ENCODE measurements at regions not wholly inside any gene's neighbourhood (a gene's known extent, or its start where the extent isn't known, plus 50 kb on each side); places are given as distances from the start of the nearest gene placed in this dataset.

DNA sequence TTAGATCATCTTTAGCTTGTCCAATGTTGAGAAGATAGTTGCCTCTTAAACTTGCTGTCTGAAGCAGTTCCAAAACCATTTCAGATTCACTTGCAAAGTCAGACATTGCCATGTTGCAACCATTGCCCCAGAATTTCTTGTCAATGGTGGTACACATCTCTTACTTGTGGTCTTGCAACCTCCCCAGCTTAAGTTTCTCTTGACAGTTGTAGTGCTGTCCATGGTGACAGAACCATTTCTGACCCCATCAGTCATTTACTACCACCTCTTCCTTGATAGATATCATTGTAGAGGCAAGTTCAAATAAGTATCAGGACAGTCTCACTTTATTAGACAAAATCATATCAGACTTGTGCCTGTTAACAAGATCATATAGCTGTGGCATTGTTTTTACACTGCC lies 407.2 kb upstream of the HNRNPA3 start:
- H3K27me3 Mint-ChIP-seq = no peaks in the 10 kb centered on the region
- no peak overlapping the region for H3K4me3 Mint-ChIP-seq
- H3K9me3 Mint-ChIP-seq = no peaks in the 10 kb centered on the region
- no peak for DNase-seq
- H3K36me3 Mint-ChIP-seq (ENCODE audit: low read depth) = no peaks in the 10 kb centered on the region
- no peaks in the 10 kb centered on the region for H3K4me1 Mint-ChIP-seq (ENCODE audit: low read depth)
- H3K27ac Mint-ChIP-seq = no peak overlapping the region

DNA sequence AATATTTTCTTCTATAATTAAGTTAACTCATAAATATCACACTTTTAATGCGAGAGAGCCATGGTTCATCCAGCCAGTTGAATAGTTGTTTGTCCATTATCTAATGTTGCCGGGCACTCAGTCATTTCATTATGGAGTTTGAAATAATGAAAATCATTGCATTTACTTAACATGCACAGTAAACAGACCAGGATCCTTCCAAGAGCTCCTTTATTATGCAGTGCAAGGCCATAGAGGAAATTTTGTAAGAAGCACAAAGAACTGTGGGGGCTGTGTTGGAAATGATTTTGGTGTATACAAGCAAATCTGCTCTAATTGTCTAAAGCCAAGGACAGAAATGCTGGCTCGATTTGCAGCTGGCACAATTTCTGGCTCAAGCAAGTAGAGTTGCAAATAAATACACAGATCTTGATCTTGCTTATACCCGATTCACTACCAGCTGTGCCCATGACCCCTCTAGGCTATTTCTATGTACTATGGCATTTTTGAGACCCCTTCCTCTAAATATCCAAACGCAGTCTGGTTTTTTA lies 400.3 kb upstream of the HNRNPA3 start:
- Mint-ChIP-seq H3K9me3 (no peaks in the 10 kb centered on the region), H3K36me3 (ENCODE audit: low read depth) (no peaks in the 10 kb centered on the region), H3K4me3 (no peak overlapping the region), H3K27me3 (no peaks in the 10 kb centered on the region), H3K4me1 (ENCODE audit: low read depth) (peaks cover 21% of the 10 kb centered on the region), H3K27ac (no peak overlapping the region)
- DNase-seq = no peak

DNA sequence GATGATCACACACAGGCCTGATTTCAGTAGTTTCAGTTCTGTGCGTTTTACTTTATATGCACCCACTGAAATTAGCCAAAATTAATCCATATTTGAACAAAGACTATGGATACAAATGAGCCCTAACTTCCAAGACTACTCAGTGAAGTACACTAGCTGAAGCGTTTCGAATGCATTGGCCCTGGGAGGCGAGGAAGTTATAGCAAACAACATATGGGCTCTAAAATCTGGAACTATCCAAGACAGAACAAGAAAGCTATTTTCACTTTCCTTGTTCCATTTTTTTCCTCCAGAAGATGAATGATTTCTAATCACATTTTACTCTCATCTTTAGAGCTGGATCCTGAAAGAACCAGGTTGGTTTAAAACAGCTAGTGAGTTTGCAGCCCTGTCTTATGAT lies 399.4 kb upstream of the HNRNPA3 start:
- no peaks in the 10 kb centered on the region for H3K36me3 Mint-ChIP-seq (ENCODE audit: low read depth)
- no peaks in the 10 kb centered on the region for H3K9me3 Mint-ChIP-seq
- H3K4me1 Mint-ChIP-seq (ENCODE audit: low read depth) = peaks cover 22% of the 10 kb centered on the region
- no peak for DNase-seq
- H3K4me3 Mint-ChIP-seq = no peak overlapping the region
- H3K27ac Mint-ChIP-seq = no peak overlapping the region
- H3K27me3 Mint-ChIP-seq = no peaks in the 10 kb centered on the region

DNA sequence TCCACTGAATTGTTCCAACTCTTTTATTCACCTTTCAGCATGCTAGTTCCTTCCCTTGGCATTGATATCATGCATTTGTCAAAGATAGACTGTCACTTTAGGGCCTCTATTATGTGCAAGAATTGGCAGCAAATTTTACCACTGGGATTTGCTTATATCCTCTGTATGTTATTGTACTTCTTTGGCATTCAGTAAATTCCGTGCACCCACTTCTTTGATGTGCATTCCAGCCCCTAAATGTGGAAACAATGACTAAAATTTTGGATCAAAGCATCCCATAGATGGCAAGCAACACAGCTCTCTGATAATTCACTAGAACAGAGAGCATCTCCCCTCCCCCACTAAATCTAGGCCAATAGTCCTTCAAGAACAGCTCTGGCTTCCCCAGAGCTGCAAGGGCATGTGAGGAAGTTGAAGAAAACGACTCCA lies 399.0 kb upstream of the HNRNPA3 start:
- Mint-ChIP-seq H3K36me3 (ENCODE audit: low read depth) (no peaks in the 10 kb centered on the region), H3K27ac (no peak overlapping the region), H3K4me1 (ENCODE audit: low read depth) (peaks cover 24% of the 10 kb centered on the region), H3K27me3 (no peaks in the 10 kb centered on the region), H3K9me3 (no peaks in the 10 kb centered on the region), H3K4me3 (no peak overlapping the region)
- DNase-seq = no peak

DNA sequence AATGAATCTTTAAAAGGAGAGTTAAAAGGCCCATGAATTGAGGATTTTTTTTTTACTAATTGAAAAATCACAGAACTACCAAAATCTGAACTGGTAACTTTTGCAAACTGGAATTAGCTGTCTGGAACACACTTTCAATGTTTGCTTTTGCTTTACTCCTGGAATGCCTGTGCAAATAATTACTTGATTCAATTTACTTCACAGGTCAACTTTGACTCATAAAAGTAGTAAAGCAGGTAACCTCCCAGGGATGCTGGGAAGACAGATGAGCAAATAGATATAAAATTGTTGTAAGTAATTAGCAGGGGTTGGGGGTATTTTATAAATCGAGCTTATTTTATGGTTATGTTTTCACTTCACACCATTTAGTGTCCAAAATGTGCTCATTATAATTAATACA lies 398.3 kb upstream of the HNRNPA3 start:
- Mint-ChIP-seq H3K4me1 (ENCODE audit: low read depth) (peaks cover 25% of the 10 kb centered on the region), H3K36me3 (ENCODE audit: low read depth) (no peaks in the 10 kb centered on the region), H3K27me3 (no peaks in the 10 kb centered on the region), H3K4me3 (no peak overlapping the region), H3K9me3 (no peaks in the 10 kb centered on the region), H3K27ac (no peak overlapping the region)
- DNase-seq = no peak

DNA sequence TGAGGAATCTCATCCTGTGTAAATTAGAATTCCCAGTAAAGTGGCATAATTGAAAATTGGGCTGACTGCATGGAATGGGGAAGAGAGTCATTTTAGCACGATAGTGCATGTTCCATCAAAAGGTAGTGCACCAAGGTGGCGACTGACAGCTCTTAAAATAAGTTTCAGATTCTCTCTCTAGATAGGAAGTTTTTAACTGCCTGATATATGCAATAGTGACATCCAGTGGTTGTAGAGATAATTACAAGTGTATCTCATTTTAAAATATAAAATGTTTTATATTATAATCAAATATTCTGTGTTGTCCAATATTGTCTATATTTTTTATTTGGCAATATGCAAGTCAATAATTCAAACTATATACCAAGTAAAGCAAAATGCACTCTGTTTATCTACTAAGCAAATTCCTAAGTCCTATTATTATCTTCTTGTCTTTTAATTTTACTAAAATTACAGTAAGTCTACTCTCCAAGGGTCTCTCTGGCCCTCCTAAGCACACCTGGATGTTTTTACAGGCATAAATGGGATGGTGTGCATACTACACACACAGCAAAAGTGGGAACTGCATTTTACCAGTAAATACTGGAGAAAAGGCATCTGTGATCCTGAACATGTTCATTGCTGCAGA lies 397.7 kb upstream of the HNRNPA3 start:
- no peaks in the 10 kb centered on the region for H3K27me3 Mint-ChIP-seq
- H3K36me3 Mint-ChIP-seq (ENCODE audit: low read depth) = no peaks in the 10 kb centered on the region
- no peaks in the 10 kb centered on the region for H3K9me3 Mint-ChIP-seq
- DNase-seq = no peak
- no peak overlapping the region for H3K27ac Mint-ChIP-seq
- peaks cover 25% of the 10 kb centered on the region for H3K4me1 Mint-ChIP-seq (ENCODE audit: low read depth)
- H3K4me3 Mint-ChIP-seq = no peak overlapping the region

DNA sequence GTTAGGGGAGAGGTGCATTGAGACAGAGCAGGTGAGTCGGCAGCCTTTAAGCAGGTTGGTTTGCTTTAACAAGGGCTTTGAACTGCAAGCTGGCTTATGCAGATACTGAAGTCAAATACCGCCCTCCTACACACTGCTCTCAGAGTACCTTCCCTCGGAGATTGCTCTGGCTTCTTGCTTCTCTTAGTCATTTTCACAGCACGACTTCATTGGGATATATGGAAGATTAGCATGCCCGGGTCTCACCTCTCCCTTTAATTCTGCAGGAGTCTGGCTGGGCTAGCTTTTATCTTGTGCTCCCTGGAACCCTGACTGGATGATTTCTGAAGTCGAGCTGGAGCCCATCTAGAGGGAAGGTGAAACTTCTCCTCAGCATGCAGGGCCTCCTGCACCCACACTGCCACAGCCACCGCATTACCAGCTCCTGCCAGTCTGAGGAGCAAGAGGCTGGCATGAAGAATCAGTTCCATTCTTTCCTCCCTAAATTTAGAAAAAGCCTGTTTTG lies 395.5 kb upstream of the HNRNPA3 start:
- no peak overlapping the region for H3K4me3 Mint-ChIP-seq
- H3K36me3 Mint-ChIP-seq (ENCODE audit: low read depth) = no peaks in the 10 kb centered on the region
- no peaks in the 10 kb centered on the region for H3K27me3 Mint-ChIP-seq
- H3K9me3 Mint-ChIP-seq = no peaks in the 10 kb centered on the region
- H3K4me1 Mint-ChIP-seq (ENCODE audit: low read depth) = peaks cover 27% of the 10 kb centered on the region
- DNase-seq = peak; percentile 37
- peak overlapping the region; percentile 49 for H3K27ac Mint-ChIP-seq

DNA sequence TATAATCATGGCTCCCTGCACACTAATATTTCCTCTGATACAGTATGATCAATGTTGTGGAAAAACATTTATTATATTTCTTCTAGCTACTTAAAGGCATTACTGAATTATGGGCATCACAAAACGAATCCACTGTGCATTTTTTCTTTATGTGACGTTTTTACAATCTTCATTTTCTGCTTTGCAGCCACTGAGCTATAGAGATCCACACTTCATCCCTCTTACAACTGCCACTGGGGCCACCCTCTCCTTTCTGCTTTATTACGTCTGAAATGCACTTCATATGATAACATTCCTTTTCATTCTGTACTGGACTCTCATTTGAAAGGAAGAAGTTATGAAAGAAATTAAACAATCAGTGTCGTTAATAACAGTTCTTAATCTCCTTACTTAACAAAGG lies 394.5 kb upstream of the HNRNPA3 start:
- H3K9me3 Mint-ChIP-seq = no peaks in the 10 kb centered on the region
- H3K27me3 Mint-ChIP-seq = no peaks in the 10 kb centered on the region
- H3K4me3 Mint-ChIP-seq = no peak overlapping the region
- no peak for DNase-seq
- no peak overlapping the region for H3K27ac Mint-ChIP-seq
- H3K4me1 Mint-ChIP-seq (ENCODE audit: low read depth) = peaks cover 31% of the 10 kb centered on the region
- no peaks in the 10 kb centered on the region for H3K36me3 Mint-ChIP-seq (ENCODE audit: low read depth)

DNA sequence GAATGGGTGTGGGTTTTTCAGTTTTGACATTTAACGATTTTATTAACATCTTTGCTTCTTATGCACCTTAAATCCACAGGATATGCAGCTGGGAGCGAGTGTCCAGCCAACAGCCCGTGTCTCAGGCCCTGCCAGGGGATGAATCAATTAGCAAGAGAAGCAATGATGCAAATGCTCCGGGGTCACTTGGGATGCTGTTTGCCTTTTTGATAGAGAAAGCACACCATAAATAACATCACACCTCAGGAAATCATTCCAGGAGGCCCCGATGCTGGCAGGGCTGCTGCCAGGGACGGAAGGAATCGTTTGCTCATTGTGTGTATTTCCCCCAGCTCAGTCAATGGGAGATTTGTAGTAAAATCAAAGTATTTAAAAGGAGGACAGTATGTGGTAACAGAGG lies 394.0 kb upstream of the HNRNPA3 start:
- H3K27ac Mint-ChIP-seq = no peak overlapping the region
- DNase-seq = no peak
- H3K36me3 Mint-ChIP-seq (ENCODE audit: low read depth) = no peaks in the 10 kb centered on the region
- H3K27me3 Mint-ChIP-seq = no peaks in the 10 kb centered on the region
- no peaks in the 10 kb centered on the region for H3K9me3 Mint-ChIP-seq
- no peak overlapping the region for H3K4me3 Mint-ChIP-seq
- H3K4me1 Mint-ChIP-seq (ENCODE audit: low read depth) = peaks cover 35% of the 10 kb centered on the region

DNA sequence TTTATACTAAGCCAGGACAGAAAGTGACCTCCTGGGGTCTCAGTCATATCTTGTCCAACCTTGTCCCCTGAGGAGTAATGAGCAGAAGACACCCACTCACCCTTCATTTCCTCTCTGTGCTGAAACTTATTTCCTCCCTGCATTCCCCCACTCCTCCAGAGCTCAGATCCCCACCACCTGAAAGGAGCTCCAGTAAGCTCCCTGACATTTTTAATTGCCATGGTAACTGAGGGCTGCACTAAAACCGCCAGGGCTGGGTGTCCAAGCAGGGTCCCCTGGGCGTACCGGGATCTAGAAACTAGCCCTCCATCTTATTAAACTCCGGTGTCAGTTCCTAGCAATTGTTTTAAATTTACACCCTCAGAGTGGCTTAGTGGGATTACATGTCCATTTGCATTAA lies 393.3 kb upstream of the HNRNPA3 start:
- Mint-ChIP-seq H3K27me3 (no peaks in the 10 kb centered on the region), H3K9me3 (no peaks in the 10 kb centered on the region), H3K36me3 (ENCODE audit: low read depth) (no peaks in the 10 kb centered on the region), H3K27ac (no peak overlapping the region), H3K4me1 (ENCODE audit: low read depth) (peaks cover 41% of the 10 kb centered on the region), H3K4me3 (no peak overlapping the region)
- DNase-seq = no peak

DNA sequence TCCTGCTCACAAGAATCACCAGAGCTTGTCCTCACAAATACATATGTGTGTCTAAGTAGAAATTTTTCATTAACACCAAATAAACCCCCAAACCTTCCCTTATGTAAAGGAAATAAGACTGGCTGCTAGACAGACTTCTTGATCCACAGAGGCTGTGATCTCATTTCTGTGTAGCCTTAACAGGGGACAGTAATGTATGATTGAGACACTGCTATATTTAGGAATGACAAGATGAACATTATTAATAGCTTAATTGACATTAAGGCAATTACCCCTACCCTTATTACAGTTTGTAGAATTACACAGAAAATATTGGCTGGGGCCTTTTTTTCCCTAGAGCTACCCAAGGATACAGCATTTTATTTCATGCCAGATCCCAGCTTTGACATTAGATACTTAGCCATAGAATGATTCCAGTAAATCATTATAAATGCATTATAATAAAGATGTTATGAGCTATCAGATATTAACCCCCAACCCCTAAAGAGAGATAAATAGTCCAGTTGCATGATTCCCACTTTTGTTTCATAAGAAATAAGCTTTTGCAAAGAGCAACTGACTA lies 392.1 kb upstream of the HNRNPA3 start:
- no peaks in the 10 kb centered on the region for H3K9me3 Mint-ChIP-seq
- H3K27me3 Mint-ChIP-seq = no peaks in the 10 kb centered on the region
- DNase-seq = no peak
- H3K36me3 Mint-ChIP-seq (ENCODE audit: low read depth) = no peaks in the 10 kb centered on the region
- H3K4me3 Mint-ChIP-seq = no peak overlapping the region
- peaks cover 47% of the 10 kb centered on the region for H3K4me1 Mint-ChIP-seq (ENCODE audit: low read depth)
- no peak overlapping the region for H3K27ac Mint-ChIP-seq

DNA sequence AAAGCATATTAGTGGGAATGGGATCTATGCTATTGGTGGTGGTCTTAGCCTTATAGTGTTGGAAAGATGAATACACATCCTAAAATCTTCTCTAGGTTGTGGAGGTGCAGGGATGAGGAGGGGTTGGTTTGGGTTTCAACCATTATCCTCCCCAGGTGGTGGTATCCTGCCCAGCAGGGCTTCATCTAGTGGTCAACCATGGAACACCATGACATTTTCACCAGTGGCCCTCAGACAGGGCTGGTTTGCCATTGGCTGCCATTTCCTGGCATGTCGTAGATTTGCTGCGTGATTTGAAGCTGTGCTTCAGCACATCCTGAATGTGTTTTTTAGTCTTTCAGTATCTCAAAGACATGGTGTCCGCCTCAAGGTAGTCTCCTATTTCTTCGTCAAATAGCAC lies 391.2 kb upstream of the HNRNPA3 start:
- Mint-ChIP-seq H3K27ac (no peak overlapping the region), H3K4me3 (no peak overlapping the region), H3K27me3 (no peaks in the 10 kb centered on the region), H3K4me1 (ENCODE audit: low read depth) (peaks cover 48% of the 10 kb centered on the region), H3K9me3 (no peaks in the 10 kb centered on the region), H3K36me3 (ENCODE audit: low read depth) (no peaks in the 10 kb centered on the region)
- no peak for DNase-seq

DNA sequence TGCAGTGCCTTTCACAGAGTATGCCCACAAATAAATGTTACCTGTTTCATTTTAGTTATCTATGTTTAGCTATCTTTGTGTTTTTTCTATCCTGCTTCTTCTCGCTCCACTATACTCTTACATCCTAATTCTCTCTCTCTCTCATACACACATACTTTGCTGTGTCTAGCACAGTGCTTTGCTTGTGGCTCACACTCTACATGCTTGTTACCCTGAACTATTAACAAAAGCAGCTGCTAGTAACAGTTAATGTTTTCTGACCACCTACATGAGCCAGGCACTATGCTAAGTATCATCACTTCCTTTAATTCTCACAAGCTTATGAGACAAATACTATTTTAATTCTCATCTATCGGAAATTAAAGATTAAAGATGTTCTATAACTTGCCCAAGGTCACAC lies 390.5 kb upstream of the HNRNPA3 start:
- Mint-ChIP-seq H3K4me1 (ENCODE audit: low read depth) (peaks cover 49% of the 10 kb centered on the region), H3K9me3 (no peaks in the 10 kb centered on the region), H3K4me3 (no peak overlapping the region), H3K36me3 (ENCODE audit: low read depth) (no peaks in the 10 kb centered on the region), H3K27ac (no peak overlapping the region), H3K27me3 (no peaks in the 10 kb centered on the region)
- no peak for DNase-seq

DNA sequence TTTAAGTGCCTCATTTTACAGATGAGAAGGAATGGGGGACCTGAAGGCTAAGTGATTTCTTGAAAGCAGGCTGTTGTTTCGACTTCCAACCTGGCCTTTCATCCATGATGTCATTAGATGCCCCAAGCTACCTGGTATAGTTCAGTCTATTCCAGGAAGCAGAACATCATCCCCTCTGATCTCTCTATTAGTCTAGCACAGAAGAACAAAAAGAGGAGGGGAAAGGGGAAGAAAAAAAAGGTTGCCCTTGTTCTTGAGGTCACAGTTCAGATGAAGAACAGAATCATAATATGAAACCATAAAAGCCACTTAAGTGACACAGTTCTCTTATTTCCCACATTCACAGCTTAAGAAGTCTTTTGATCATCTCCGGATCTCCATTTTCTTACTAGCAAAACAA lies 386.2 kb upstream of the HNRNPA3 start:
- Mint-ChIP-seq H3K9me3 (no peaks in the 10 kb centered on the region), H3K4me3 (peak overlapping the region; percentile 63), H3K4me1 (ENCODE audit: low read depth) (peaks cover 59% of the 10 kb centered on the region), H3K36me3 (ENCODE audit: low read depth) (no peaks in the 10 kb centered on the region), H3K27ac (peak overlapping the region; percentile 95), H3K27me3 (no peaks in the 10 kb centered on the region)
- no peak for DNase-seq

DNA sequence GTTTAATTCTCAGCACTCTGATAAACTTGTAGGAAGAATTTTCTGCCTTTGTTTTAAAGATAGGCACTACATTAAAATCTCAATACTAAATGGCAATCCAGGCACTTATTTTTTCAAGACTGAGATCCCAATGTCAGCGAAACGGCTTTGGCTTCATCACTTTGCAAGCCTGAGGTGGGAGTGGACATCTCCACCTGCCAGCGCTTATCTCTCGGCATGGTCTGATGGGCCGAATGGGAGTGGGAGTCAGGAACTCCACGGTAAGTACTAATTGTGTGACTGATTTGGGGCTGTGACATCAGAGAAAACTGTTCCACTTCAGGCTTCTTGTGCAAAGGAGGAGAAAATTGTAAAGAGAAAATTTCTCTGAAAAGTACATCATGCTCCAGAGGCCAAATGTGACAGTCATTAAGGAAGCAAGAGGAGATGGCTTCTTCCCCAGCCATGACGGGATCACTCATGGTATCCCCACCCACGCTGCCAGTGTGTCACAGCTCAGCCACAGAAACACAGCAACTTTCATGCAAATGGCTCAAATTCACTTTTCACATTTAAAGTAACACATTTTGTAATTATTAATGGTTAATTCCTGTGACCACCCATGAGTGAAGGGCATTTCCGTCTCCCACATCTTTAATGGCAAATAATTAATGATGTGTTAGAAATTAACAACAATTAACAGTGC lies 385.5 kb upstream of the HNRNPA3 start:
- Mint-ChIP-seq H3K36me3 (ENCODE audit: low read depth) (no peaks in the 10 kb centered on the region), H3K4me3 (peak overlapping the region; percentile 63), H3K27ac (peak overlapping the region; percentile 95), H3K4me1 (ENCODE audit: low read depth) (peaks cover 58% of the 10 kb centered on the region), H3K27me3 (no peaks in the 10 kb centered on the region), H3K9me3 (no peaks in the 10 kb centered on the region)
- peak; percentile 55 for DNase-seq
